Inflammatory macrophage (primary cell): ENCODE measurements at regions not wholly inside any gene's neighbourhood (a gene's known extent, or its start where the extent isn't known, plus 50 kb on each side); places are given as distances from the start of the nearest gene placed in this dataset.
A peak's percentile ranks its signal among the peaks of the same experiment; 100 is the strongest.

Experiments
- DNase-seq, 2 donors: peaks; one replicate each; pipeline ENCODE4 v3.0.0-alpha.2; 2020 to 2022

GRCh38 chr12:98355933-98356332 is 159.5 kb upstream of the TMPO start:
- DNase-seq: no peak

GRCh38 chr12:98358144-98358543 is 157.2 kb upstream of the TMPO start:
- DNase-seq: no peak

- DNase-seq: no peak
These were observed 155.5 kb upstream of the TMPO start for GRCh38 chr12:98359856-98360255.

GRCh38 chr12:98360401-98360800 is 155.0 kb upstream of the TMPO start:
- DNase-seq: no peak

- no peak for DNase-seq
These were observed 145.8 kb upstream of the TMPO start for GRCh38 chr12:98369581-98369980.

GRCh38 chr12:98370976-98371375 is 144.4 kb upstream of the TMPO start:
- no peak for DNase-seq

GRCh38 chr12:98371419-98371818 is 144.0 kb upstream of the TMPO start:
- no peak for DNase-seq

- DNase-seq: no peak
These were observed 142.9 kb upstream of the TMPO start for GRCh38 chr12:98372340-98373024.

GRCh38 chr12:98373025-98373554 is 142.3 kb upstream of the TMPO start:
- DNase-seq: peak; percentile 25 to 38

GRCh38 chr12:98374007-98374406 is 141.4 kb upstream of the TMPO start:
- peak in 1 of 2 donors; percentile 1 for DNase-seq

- DNase-seq: no peak
These were observed 136.3 kb upstream of the TMPO start for GRCh38 chr12:98379106-98379505.

- no peak for DNase-seq
These were observed 129.7 kb upstream of the TMPO start for GRCh38 chr12:98385641-98386040.

- no peak for DNase-seq
These were observed 127.9 kb upstream of the TMPO start for GRCh38 chr12:98387444-98387843.

GRCh38 chr12:98388126-98388525 is 127.3 kb upstream of the TMPO start:
- no peak for DNase-seq

GRCh38 chr12:98389593-98389992 is 125.8 kb upstream of the TMPO start:
- no peak for DNase-seq

- peak; percentile 86 to 87 for DNase-seq
These were observed 117.9 kb upstream of the TMPO start for GRCh38 chr12:98397323-98398105.

- DNase-seq: peak; percentile 48 to 83
These were observed 115.9 kb upstream of the TMPO start for GRCh38 chr12:98399532-98399931.

- DNase-seq: no peak
These were observed 114.0 kb upstream of the TMPO start for GRCh38 chr12:98401427-98401826.

- DNase-seq: no peak
These were observed 113.3 kb upstream of the TMPO start for GRCh38 chr12:98402091-98402490.

GRCh38 chr12:98402671-98403070 is 112.7 kb upstream of the TMPO start:
- DNase-seq: no peak

GRCh38 chr12:98403385-98403784 is 112.0 kb upstream of the TMPO start:
- no peak for DNase-seq

GRCh38 chr12:98403936-98404335 is 111.5 kb upstream of the TMPO start:
- peak in 1 of 2 donors; percentile 23 for DNase-seq

GRCh38 chr12:98405805-98406366 is 109.5 kb upstream of the TMPO start:
- no peak for DNase-seq

GRCh38 chr12:98406378-98406777 is 109.0 kb upstream of the TMPO start:
- no peak for DNase-seq
